ENCODE measurements at regions not wholly inside any gene's neighbourhood (a gene's known extent, or its start where the extent isn't known, plus 50 kb on each side); places are given as distances from the start of the nearest gene placed in this dataset.

- TF ChIP-seq NFIC (IDR thresholded peaks at IDR 0.05) (no peak), REST (IDR thresholded peaks at IDR 0.05; ENCODE audit: low read depth) (no peak), TCF12 (IDR thresholded peaks at IDR 0.05; ENCODE audit: low read depth) (no peak), RAD21 (IDR thresholded peaks at IDR 0.05; ENCODE audit: low read depth) (no peak), EP300 (IDR thresholded peaks at IDR 0.05; ENCODE audit: borderline replicate concordance) (no peak), CREB1 (IDR thresholded peaks at IDR 0.05; ENCODE audit: low read depth) (no peak), YY1 (IDR thresholded peaks at IDR 0.05; ENCODE audit: low read depth) (no peak), FOXM1 (IDR thresholded peaks at IDR 0.05; ENCODE audit: borderline replicate concordance, low read depth) (no peak), MAX (IDR thresholded peaks at IDR 0.05) (no peak), TAF1 (IDR thresholded peaks at IDR 0.05; ENCODE audit: low read depth) (no peak), CEBPB (IDR thresholded peaks at IDR 0.05) (no peak)
These were observed 493.8 kb upstream of the ZFP42 start for GRCh38 chr4:187501731-187502130.

All from Ishikawa (cell line).